Skin of body (tissue), 1 donor: ENCODE measurements at regions not wholly inside any gene's neighbourhood (a gene's known extent, or its start where the extent isn't known, plus 50 kb on each side); places are given as distances from the start of the nearest gene placed in this dataset.

Source experiments
- DNase-seq: peaks from one replicate; lab custom pipeline; 2025; lab: John Stamatoyannopoulos, UW

DNA sequence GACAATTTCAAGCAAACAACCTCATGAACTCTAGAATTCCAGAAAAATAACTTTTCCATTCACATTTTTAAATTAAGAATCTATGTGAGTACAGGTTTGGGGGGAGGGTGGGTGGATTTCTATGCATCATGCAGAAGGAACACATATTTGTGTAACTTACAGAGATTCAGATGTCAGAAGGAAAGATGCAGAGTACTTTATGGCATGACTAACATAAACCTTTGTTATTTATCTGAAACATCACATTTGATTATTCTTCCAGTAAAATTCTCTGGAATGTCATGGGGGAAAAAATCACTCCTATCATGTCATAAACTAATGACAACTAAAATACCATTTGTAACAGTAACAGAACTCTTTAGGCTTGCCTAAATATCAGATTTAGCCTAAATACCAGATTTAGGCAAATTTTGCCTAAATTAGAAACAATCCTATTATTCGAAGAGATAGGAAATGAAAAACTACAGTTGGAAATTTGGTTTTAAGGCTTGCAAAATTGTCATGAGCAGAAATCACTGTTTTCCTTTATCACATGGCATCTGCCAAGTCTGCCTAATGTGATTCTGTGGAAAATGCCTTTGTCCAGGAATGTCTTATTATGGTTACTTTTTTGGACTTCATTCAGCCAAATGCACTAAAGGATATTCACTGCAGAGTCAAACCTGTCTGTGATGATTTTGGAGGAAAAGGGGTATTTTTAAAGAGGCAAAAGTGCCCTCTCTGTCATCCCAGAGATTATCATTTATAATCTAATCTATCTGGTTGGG, 527.7 kb upstream of the CELF2 start:
- DNase-seq: no peak

DNA sequence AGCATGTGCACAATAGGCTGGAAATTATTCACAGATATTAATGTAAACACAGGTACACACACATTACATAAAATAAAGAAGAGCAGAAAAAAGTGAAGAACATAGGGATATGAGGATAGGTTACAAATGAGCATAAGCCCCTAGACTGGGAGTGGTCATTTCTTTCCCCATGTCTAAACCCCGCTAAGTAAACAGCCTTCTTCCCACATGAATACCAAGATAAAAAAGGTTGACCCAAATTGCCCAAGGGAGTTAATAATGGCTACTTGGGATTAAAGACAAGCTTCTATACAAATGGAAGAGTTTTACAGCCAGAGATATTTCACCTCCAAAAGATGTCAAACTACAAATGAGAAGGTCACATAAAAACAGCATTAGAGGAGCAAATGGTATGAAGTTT, 527.1 kb upstream of the CELF2 start:
- no peak for DNase-seq

DNA sequence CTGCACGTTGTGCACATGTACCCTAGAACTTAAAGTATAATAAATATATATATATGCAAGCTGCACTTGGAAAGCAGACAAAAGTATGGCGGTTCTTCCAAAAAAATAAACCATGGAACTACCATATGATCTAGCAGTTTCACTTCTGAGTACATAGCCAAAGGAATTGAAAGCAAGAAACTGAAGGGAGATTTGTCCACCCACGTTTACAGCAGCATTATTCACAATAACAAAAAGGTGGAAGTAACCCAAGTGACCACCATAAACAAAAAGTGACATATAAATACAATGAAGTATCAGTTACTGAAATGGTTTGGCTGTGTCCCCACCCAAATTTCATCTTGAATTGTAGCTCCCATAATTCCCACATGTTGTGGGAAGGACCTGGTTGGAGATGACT, 525.3 kb upstream of the CELF2 start:
- no peak for DNase-seq

DNA sequence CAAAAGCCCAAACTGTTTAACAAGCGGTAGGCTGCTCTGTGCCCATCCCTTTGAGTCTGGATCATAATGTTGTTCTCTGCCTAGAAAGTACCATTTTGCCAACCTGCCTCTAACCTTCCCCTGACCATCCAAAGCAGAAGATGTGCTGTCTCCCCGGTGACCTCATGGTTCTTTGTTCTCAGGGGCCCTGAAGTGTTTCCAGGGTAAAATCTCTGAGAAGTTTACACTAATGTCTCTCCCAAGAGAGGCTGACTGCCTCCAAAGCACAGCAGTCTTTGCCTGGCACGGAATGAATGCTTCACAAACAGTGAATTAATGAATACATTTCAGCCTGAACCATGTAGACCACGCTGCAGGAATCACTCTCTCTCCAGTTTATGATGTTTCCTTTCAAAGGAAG, 523.8 kb upstream of the CELF2 start:
- no peak for DNase-seq

DNA sequence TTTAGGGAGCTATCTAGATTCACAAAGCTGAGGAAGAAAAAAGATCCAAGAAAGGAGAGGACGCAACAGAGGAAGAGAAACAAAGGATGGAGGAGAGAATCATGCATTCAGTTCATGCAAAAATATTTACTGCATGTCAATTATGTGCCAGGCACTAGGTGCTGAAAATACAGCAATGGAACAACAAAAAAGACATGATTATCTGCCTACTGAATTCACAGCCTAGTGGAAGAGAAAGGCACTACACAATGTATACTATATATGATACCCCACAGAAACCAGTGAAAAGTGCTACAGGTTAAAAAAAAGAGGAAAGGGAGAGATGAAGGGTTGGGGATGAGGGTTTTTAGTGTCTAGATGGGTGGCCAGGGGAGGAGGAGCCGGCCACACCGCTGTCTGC, 520.4 kb upstream of the CELF2 start:
- no peak for DNase-seq

DNA sequence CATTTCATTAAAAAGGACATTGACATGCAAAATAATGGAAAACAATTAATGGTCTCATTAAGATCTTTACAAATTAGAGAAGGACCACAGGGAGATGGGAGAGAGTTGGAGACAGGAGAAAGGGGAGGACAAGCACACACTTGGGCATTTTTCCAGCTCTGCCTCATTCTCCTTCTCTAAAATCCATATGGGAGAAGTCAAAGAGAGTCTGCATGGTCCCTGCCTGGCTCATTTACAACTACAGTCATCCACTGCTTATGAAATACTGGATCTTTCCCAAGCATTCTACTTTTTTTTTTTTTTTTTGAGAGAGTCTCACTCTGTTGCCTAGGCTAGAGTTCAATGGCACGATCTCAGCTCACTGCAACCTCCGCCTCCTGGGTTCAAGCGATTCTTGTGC, 518.9 kb upstream of the CELF2 start:
- no peak for DNase-seq

DNA sequence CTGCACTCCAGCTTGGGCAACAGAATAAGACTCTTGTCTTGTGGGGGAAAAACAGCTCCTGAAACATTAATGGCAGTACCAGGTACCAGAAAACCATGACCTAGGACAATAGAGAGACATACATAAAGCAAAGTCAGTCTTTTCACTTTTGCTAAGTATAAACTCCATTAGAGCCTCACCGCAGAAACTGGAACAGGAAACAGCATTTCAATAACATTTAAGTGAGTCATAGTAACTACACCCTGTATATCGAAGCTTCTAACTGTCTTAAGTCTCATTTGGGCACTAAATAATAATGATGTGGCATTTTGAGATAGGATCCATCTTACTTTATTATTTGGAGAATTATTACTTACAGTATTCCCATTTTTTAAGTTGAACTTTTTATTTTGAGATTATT, 517.8 kb upstream of the CELF2 start:
- DNase-seq: no peak

DNA sequence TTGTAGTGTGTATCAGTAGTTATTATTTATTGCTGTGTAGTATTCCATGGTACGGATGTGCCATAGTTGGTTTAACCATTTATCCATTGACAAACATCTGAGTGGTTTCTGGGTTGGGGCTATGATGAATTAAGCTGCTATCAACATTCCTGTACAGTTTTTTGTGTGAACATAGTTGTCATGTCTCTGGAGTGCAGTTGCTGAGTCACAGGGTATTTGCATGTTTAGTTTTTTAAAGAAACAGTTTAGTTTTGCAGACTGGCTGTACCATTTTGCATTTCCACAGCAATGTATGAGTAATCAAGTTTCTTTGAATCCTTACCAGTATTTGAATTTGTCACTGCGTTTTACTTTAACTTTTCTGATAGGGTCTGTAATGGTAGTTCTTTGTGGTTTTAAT, 516.7 kb upstream of the CELF2 start:
- DNase-seq: no peak

DNA sequence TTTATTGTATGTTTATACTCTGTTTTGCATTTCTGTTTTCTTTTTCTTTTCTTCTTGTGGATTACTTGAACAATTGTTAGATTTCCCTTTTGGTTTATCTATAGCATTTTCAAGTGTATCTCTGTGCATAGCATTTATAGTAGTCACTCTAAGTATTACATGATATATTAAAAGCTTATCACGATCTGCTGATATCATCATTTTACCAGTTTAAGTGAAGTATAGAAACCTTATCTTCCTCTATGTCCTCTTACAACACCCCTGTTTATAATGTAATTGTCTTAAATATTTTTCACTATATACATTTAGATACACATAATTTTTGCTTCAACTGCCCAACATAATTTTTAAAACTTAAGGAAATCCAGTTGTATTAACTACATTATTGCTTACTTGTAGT, 513.9 kb upstream of the CELF2 start:
- DNase-seq: no peak

DNA sequence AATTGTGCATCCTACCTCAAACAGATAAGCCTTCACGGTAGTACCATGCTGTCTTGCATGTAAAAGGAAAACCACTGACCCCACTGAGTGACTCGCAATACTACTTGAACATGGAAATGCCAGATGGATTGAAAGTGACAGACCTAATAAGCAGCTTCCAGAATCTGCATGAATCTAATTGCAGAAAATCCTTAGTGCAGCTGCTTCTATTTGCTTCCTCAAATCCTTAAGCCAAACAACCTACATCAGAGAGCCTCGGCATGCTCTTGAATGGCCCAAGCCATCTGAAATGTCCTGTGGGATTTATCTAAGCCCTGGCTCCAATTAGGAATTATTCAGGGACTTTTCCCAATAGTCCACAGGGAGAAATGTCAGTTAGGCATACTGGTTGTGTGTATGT, 509.5 kb upstream of the CELF2 start:
- no peak for DNase-seq

DNA sequence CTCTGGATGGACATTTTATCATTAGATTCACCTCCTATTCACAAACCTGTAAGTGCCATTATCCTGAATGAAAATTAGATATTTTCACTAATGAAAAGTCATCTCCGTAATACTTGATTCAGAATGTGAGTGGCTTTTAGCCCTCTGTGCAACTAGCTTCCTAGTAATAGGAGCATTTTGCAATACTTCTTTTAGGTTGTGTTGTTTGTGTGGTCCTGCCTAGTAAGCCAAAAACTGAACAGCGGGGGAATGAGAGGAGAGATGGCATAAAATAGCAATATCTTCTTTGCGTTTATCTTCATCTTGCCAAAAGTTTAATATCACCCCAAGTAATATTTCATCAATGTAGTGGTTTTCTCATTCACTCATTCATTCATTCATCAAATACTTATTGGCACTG, 507.5 kb upstream of the CELF2 start:
- DNase-seq: no peak

DNA sequence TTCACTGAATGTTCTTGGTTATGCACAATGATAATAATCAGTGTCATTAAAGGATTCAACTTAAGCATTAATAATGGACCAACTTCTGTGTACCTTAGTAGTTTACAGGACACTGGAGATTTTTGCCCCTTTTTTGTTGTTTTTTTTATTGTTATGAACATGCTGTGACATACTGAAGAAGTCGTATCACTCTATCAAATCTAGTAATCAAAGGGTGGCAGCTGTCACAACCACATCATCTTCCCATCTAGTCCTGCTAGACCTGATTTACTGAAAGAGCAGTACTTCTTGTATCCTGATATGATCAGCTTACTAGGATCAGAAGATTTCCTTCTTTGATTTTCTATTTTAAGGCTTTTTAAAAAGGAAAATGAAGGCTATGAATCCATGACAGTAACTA, 504.6 kb upstream of the CELF2 start:
- DNase-seq: no peak

DNA sequence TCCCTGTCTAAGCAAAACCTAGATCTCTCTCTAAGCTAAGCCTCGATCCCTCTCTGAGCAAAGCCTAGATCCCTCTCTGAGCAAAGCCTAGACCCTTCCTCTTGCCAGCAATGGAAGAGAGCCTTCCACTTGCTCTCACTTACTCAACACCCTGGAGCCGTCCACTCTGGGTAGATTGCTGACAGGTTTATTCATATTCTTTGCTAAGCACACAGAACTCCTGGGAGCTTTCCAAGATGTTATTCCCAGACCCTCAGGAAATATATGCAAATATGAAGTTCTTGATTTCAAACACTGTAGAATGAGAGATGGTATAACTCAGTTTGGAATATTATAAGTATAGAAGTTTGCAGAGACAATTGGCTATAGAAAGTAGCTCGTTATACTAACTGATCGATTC, 503.8 kb upstream of the CELF2 start:
- DNase-seq: no peak

DNA sequence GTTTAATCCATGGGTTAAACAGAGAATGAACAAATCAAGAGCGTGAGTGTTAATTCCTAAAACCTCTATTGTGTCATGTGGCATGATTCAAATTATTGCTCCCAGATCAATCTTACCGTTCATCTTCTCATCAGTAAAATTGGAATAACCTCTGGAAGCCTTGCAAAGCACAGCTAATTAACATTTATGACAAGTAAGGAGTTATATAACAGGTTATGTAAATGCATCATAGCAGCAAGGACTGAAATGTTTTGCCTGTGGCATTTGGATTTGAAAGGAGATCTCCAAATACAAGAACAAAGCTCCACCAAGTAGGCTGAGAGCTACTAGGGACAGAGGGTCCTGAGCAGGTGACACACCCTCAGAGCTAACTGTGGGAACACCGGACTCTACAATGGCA, 502.9 kb upstream of the CELF2 start:
- no peak for DNase-seq

DNA sequence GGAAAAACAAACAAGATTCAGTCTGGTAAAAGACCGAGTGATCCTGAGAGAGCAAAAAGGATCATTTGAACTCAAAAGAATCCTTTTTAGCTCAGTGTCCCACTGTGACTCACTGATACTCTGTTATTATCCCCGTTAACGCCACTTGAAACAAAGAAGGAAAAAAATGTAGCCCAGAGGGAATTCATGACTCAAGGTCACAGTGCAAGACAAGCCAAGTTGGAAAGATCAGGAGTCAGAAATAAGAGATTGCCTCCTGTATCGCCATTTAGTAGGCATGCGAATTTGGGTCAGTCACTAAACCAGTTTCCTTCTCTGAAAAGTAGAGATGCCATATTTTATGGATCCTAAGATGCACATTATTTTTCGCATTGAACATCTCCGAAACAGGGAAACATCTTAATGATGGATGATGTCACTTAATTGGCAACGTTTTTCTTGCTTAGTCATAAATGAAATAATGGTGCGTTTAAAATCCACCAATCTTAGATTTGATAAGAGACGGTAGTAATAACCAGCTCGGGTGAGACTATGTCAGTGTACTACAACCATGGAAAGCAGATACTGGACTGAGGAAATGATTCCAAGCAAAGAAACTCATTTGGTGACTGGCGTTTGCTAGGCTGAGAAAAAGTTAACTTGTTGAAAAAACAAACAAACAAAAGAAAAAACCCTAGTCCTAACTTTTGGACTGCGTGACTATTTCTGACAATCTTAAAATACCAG, 502.0 kb upstream of the CELF2 start:
- DNase-seq: no peak

DNA sequence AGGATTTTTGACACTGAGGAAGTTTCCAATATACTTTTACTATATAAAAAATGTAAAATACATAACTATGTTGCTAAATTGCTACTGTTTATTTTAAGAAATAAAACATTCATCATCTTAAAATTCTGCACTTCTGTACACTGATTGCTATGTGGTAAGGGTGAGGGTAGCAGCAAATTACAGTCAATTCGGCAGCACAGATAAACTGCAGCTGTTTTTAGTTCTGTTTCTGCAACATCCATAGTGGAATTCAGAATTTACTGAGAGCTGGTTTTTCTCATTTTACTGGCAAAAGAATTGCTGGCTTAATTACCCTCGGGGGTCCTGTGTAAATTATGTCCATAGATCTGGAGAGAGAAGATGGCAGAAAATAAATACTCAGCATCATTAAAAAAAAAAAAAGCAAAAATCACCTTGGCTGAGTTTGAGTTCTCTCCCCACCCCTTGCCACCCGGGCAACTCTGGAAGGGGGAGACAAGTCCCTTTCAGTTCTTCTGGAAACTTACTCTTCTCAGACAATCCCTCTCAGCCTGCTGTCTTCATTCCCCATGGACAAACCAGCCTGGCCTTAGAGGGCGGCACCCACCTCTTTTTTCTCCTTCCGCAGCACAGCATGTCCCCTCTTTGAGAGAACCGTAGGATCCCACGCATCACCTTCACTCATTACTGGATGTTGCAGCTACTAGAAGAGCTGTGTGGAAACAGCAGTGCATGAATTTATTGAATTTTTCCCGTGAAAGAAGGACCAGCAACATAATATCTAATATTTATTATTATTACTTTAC, 501.1 kb upstream of the CELF2 start:
- DNase-seq: no peak

DNA sequence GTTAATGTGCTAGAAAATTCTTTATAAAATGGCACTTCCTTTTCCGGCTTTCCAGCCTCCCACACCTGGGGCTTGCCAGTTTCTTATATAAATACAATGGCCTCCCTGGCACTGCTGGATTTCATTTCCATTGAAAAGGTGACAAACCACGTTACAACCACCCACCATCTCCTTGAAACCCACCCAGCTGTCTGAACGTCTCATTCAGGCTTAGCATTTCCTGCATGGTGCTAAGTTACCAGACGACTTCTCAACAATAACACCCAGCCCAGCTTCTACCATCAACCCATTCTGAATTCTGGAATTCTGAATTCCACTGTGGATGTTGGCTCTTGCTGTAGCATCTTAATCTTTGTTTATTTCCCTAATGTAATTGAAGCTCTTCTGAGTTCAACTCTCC, 499.8 kb upstream of the CELF2 start:
- no peak for DNase-seq

DNA sequence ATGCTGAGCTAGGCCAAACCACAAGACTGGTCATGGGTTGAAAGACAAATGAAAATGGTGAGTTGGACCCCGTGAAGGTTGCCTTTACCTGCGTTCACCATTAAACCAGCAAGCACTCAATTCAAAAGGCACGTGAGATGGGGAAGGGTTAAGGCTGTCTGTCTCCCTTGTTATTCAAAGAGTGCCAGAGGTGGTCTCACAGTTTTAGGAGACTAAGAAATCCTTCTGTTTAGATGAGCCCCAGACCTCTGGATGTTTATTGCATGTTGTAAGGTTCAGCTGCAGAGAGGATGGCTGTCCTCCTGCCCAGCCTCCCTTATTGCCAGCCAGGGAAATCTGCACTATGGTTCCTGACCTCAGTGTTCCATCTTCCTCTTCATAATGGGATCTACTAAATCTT, 498.0 kb upstream of the CELF2 start:
- no peak for DNase-seq

DNA sequence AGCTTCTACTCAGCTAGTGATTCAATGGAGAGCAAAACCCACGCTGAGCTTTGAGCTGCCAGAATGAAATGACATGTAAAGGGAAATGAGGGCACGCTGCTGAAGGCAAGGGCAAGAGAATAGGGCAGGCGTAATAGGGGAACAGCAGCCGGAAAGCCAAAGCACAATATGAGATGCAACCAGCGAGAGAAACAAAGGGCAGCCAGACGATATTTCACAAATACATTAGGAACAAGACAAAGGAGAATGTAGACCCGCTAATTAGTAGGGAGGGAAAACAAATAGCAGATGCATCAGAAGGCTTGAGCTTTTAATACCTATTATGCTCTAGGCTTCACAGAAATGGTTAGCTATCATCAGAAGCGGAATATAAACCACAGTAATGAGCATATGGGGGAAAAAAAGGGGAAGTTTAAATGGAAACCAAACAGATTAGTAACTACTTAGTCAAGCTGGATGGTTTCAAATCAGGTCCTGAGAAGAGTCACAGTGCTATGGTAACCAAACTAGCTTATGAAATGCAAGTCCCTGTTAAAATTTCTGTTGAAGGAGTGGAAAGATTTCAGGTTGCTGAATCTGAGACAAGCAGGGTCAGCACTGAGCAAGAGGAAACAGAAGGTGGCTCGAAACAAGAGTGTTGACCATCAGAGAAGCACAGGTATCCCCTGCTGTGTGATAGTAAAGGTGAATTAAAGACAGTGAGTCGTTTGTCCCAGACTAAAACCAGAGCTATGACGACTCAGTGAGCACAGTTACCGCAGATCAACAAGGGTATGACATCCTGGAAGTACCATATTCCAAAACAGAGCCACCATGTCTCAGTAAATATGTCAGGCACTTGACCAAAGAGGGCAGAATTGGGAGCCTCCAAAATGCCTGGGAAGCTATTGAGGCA, 496.9 kb upstream of the CELF2 start:
- no peak for DNase-seq

DNA sequence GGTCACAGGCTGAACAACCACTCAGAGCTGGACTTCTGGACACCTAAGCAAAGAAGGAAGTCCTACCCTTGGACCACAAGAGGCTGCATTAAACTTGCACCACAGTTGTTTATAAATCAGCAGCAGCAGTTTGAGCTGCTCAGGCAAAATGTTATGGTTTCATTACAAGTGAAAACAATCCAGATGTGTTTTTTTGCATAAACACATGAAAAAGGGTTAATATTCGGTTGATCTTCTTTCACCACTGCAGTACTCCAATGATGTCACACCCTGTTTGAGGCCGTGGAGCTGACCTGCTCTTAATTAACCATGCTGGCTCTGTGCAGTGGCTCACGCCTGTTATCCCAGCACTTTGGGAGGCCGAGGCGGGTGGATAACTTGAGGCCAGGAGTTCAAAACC, 490.8 kb upstream of the CELF2 start:
- DNase-seq: no peak

DNA sequence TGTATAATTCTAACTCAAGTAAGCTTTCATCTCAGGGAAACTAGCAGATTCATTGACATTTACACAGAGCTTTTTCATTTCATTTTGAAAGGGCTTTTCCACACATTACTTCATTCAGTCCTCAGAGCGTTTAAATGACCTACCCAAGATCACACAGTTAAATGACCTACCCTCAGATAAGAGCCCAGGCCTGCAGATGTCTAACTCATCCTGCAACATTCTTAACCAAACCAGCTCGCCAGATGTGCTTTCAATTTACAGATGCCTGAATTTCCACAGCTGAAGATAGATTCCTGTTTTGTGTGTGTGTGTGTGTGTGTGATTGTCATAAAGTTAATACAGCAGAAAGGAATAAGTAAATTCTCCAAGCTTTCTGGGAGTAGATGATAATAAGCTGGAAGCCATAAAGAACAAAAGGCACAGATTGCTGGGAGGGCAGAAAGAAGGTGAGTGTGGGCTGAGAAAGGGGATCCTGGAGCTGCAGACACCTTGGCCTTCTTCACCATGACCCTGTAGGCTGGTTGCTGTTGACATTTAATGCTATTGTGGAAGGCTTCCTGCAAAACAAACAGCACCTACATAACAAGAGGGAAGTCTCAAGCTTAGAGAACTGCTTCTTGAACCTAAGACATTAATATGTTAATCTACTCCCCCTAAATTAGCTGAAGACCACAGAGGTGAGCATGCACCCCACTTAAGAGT, 489.7 kb upstream of the CELF2 start:
- DNase-seq: no peak
